Neural progenitor cell (in vitro differentiated cells): ENCODE measurements at regions not wholly inside any gene's neighbourhood (a gene's known extent, or its start where the extent isn't known, plus 50 kb on each side); places are given as distances from the start of the nearest gene placed in this dataset.
"Not testable (repeated sequence)": the region's sequence is repeated elsewhere in the genome, so short reads cannot be mapped to it uniquely, and the experiment has no call there.

Source experiments
- DNase-seq: peaks from one replicate; pipeline ENCODE4 v3.0.0-alpha.2; 2016; ENCODE audit warnings: low spot score
- H2AFZ ChIP-seq: fragments of 200-600 bp; sonication (generic); replicated peaks from 2 replicates; pipeline ENCODE4 v1.6.1; 2016; ENCODE audit warnings: antibody characterized with exemption
- H3F3A ChIP-seq: fragments of 200-600 bp; sonication (generic); 2 replicates; pipeline ENCODE4 v1.6.1; 2016; ENCODE audit warnings: antibody characterized with exemption, low read depth
- H3K27ac ChIP-seq: fragments of 200-600 bp; sonication (generic); 2 replicates; pipeline ENCODE4 v1.5.1; 2016; ENCODE audit warnings: mild to moderate bottlenecking
- H3K27me3 ChIP-seq: fragments of 200-600 bp; sonication (generic); 2 replicates; pipeline ENCODE4 v1.6.1; 2016; ENCODE audit warnings: mild to moderate bottlenecking, moderate library complexity
- H3K36me3 ChIP-seq: fragments of 200-600 bp; sonication (generic); 2 replicates; pipeline ENCODE4 v1.5.1; 2016
- H3K4me1 ChIP-seq: fragments of 200-600 bp; sonication (generic); 2 replicates; pipeline ENCODE4 v1.6.1; 2016; ENCODE audit warnings: mixed run types
- H3K4me2 ChIP-seq: fragments of 200-600 bp; sonication (generic); 2 replicates; pipeline ENCODE4 v1.6.1; 2016
- H3K4me3 ChIP-seq: fragments of 200-600 bp; sonication (generic); 2 replicates; pipeline ENCODE4 v1.5.1; 2016
- H3K79me2 ChIP-seq: fragments of 200-600 bp; sonication (generic); 2 replicates; pipeline ENCODE4 v1.6.1; 2016; ENCODE audit warnings: low read depth
- H3K9ac ChIP-seq: fragments of 200-600 bp; sonication (generic); 2 replicates; pipeline ENCODE4 v1.6.1; 2016
- H3K9me3 ChIP-seq: fragments of 200-600 bp; sonication (generic); 2 replicates; pipeline ENCODE4 v1.5.1; 2016; ENCODE audit warnings: low read depth
- H4K20me1 ChIP-seq: fragments of 200-600 bp; sonication (generic); 2 replicates; pipeline ENCODE4 v1.6.1; 2016; ENCODE audit warnings: low read depth
- H3K27ac Mint-ChIP-seq: 3 replicates; pipeline ENCODE4 v1.8.0; 2021; ENCODE audit warnings: mixed read lengths
- H3K27me3 Mint-ChIP-seq: 2 replicates; pipeline ENCODE4 v1.8.0; 2022; ENCODE audit warnings: low read depth, mild to moderate bottlenecking, inconsistent platforms, moderate library complexity, mixed read lengths; ENCODE audit not compliant: insufficient read depth
- H3K36me3 Mint-ChIP-seq: 3 replicates; pipeline ENCODE4 v1.8.0; 2021; ENCODE audit warnings: mixed read lengths
- H3K4me1 Mint-ChIP-seq: 3 replicates; pipeline ENCODE4 v1.8.0; 2021; ENCODE audit warnings: mixed read lengths
- H3K4me3 Mint-ChIP-seq: 3 replicates; pipeline ENCODE4 v1.8.0; 2021; ENCODE audit warnings: mild to moderate bottlenecking, moderate library complexity, mixed read lengths
- H3K9me3 Mint-ChIP-seq: 3 replicates; pipeline ENCODE4 v1.8.0; 2020; ENCODE audit warnings: mixed read lengths

DNA sequence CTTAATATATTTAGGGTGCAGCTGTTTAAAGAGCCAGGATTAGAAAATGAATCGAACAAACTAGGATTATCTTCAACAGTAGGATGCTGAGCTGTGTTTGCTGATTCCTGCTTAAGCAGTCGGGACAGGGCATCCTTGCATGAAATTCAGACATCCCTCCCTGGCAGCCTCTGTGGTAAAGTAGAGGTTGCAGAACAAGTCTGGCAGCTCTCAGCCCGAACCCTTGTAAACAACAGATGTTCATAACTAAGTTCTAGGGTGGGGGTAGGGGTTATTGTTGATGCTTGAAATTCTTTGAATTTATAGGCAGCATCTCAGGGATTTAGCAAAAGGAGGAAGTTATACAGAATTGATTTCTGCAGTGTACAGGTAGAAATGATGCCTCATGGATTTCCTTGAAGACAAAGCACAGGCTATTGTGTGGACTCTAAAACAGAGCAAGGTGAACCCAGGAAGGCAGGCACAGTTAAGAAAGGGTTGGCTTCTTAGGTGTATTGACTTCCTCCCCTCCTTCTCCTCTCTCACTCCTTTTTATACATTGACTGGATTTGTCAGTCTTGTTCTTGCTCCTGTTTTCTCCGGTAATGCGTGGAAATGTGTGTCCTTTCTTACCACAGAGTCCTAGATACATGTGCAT lies 114.7 kb downstream of the SRGAP2 start:
- H3K4me3 Mint-ChIP-seq, H4K20me1 ChIP-seq, H3K9me3 Mint-ChIP-seq, H3K27ac Mint-ChIP-seq, DNase-seq, H3K4me1 Mint-ChIP-seq, H3K4me2 ChIP-seq, H3K36me3 ChIP-seq, H3K27me3 Mint-ChIP-seq, H3F3A ChIP-seq, H3K36me3 Mint-ChIP-seq, H3K9ac ChIP-seq, H3K27me3 ChIP-seq, H3K27ac ChIP-seq, H2AFZ ChIP-seq, H3K4me3 ChIP-seq, H3K4me1 ChIP-seq, H3K9me3 ChIP-seq, H3K79me2 ChIP-seq: not testable (repeated sequence)

- not testable (repeated sequence) for H3K27me3 Mint-ChIP-seq, H3K4me2 ChIP-seq, H3F3A ChIP-seq, H3K27ac ChIP-seq, H3K9ac ChIP-seq, H3K9me3 ChIP-seq, H3K36me3 ChIP-seq, H3K9me3 Mint-ChIP-seq, H3K4me3 Mint-ChIP-seq, H3K27ac Mint-ChIP-seq, H2AFZ ChIP-seq, H3K27me3 ChIP-seq, H3K4me1 Mint-ChIP-seq, H3K4me1 ChIP-seq, H4K20me1 ChIP-seq, DNase-seq, H3K36me3 Mint-ChIP-seq, H3K4me3 ChIP-seq, H3K79me2 ChIP-seq
Measured at GRCh38 chr1:206320227-206320626, 116.9 kb downstream of the SRGAP2 start.

DNA sequence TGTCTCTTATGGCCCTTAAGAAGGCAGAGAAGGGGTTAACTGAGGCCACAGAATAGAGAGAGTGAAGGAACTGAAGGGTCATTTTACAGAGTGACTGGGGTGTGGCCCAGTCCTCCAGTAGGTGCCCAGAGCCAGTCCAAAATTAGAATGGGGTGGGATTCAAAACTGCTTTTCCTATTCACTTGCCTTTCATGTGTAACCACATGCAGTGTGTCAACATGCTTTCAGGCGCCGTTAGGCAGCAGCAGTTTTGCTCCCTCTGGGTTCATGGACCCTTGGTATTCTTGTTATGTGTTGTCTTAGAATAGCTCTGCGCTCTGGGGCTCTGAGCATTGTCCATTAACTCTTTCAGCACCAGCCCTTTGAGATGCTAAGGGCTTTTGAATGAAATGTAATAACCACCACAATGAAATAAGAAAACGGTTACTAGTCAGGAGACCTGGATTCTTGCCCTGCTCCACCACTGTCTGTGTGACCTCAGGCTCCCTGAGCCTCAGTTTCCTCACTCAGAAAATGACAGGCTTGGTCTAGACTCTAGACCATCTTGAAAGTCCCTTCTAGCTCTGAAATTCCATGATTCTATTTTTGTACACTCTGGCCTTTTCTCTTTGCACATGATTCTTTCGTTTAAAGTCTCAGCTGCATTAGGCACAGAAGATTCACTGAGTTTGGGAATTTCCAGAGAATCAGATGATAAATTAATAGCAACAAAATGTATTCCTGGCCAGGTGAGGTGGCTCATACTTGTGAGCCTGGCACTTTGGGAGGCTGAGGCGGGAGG lies 123.0 kb downstream of the SRGAP2 start:
- not testable (repeated sequence) for H3K27me3 Mint-ChIP-seq, H3K4me1 ChIP-seq, H3F3A ChIP-seq, H3K27me3 ChIP-seq, H3K9ac ChIP-seq, H3K36me3 Mint-ChIP-seq, DNase-seq, H3K36me3 ChIP-seq, H3K9me3 ChIP-seq, H3K27ac ChIP-seq, H4K20me1 ChIP-seq, H3K4me1 Mint-ChIP-seq, H3K4me3 ChIP-seq, H3K27ac Mint-ChIP-seq, H3K9me3 Mint-ChIP-seq, H3K4me3 Mint-ChIP-seq, H3K4me2 ChIP-seq, H2AFZ ChIP-seq, H3K79me2 ChIP-seq

- H3K9me3 Mint-ChIP-seq, H4K20me1 ChIP-seq, H3K36me3 Mint-ChIP-seq, H3K4me1 ChIP-seq, H3K27ac Mint-ChIP-seq, H3K79me2 ChIP-seq, H2AFZ ChIP-seq, H3K4me2 ChIP-seq, H3K27ac ChIP-seq, H3K9me3 ChIP-seq, H3K9ac ChIP-seq, H3K4me3 Mint-ChIP-seq, H3K27me3 Mint-ChIP-seq, H3F3A ChIP-seq, H3K36me3 ChIP-seq, H3K27me3 ChIP-seq, H3K4me3 ChIP-seq, H3K4me1 Mint-ChIP-seq, DNase-seq: not testable (repeated sequence)
Measured at GRCh38 chr1:206331597-206331996, 128.3 kb downstream of the SRGAP2 start.

DNA sequence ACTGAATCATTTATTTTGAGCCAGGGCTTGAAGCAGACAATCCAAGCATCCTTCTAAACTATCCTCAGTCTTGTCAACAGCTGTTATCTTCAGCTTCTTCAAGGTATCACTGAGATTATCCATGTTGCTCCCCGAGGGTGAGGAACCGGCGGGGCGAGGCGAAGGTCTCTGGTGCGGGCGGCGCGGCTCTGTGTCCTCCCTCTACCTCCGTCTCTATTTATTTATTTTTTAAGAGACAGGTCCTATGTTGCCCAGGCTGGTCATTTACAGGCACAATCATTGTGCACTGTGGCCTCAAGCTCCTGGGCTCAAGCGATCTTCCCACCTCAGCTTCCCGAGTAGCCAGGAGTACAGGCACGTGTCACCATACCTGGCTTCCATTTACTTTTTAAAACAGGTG lies 130.0 kb downstream of the SRGAP2 start:
- not testable (repeated sequence) for H3K79me2 ChIP-seq, H3K27ac Mint-ChIP-seq, H3K27ac ChIP-seq, H3F3A ChIP-seq, H3K4me3 ChIP-seq, H3K9ac ChIP-seq, DNase-seq, H3K27me3 Mint-ChIP-seq, H3K9me3 ChIP-seq, H4K20me1 ChIP-seq, H2AFZ ChIP-seq, H3K9me3 Mint-ChIP-seq, H3K4me3 Mint-ChIP-seq, H3K4me2 ChIP-seq, H3K36me3 Mint-ChIP-seq, H3K27me3 ChIP-seq, H3K36me3 ChIP-seq, H3K4me1 ChIP-seq, H3K4me1 Mint-ChIP-seq

- H3K4me1 ChIP-seq, H3K4me2 ChIP-seq, H3K9me3 Mint-ChIP-seq, H3K27ac Mint-ChIP-seq, H3K27me3 ChIP-seq, H3K4me3 Mint-ChIP-seq, DNase-seq, H3K4me1 Mint-ChIP-seq, H3K27me3 Mint-ChIP-seq, H2AFZ ChIP-seq, H3K79me2 ChIP-seq, H3K9me3 ChIP-seq, H3K36me3 Mint-ChIP-seq, H3K36me3 ChIP-seq, H3K9ac ChIP-seq, H3K4me3 ChIP-seq, H3F3A ChIP-seq, H3K27ac ChIP-seq, H4K20me1 ChIP-seq: not testable (repeated sequence)
Measured at GRCh38 chr1:206333897-206334296, 130.6 kb downstream of the SRGAP2 start.

GRCh38 chr1:206334481-206334880 lies 131.1 kb downstream of the SRGAP2 start:
- not testable (repeated sequence) for H3K79me2 ChIP-seq, H3K36me3 ChIP-seq, H3K36me3 Mint-ChIP-seq, H2AFZ ChIP-seq, H3K27ac ChIP-seq, H3K4me2 ChIP-seq, H3K9me3 ChIP-seq, H3K4me1 Mint-ChIP-seq, H3K4me3 ChIP-seq, H3F3A ChIP-seq, H3K27me3 Mint-ChIP-seq, DNase-seq, H3K4me3 Mint-ChIP-seq, H3K9ac ChIP-seq, H3K4me1 ChIP-seq, H3K9me3 Mint-ChIP-seq, H3K27me3 ChIP-seq, H4K20me1 ChIP-seq, H3K27ac Mint-ChIP-seq

GRCh38 chr1:206335162-206335561 lies 131.8 kb downstream of the SRGAP2 start:
- not testable (repeated sequence) for H3K36me3 ChIP-seq, H3K4me1 ChIP-seq, H3K9ac ChIP-seq, H3K27ac ChIP-seq, H3K4me2 ChIP-seq, H3K9me3 ChIP-seq, H3K27ac Mint-ChIP-seq, H3K4me1 Mint-ChIP-seq, H4K20me1 ChIP-seq, H3K79me2 ChIP-seq, H3K4me3 ChIP-seq, H3K36me3 Mint-ChIP-seq, DNase-seq, H3K4me3 Mint-ChIP-seq, H2AFZ ChIP-seq, H3K27me3 ChIP-seq, H3K27me3 Mint-ChIP-seq, H3F3A ChIP-seq, H3K9me3 Mint-ChIP-seq
